NB4 (cell line): ENCODE measurements at regions not wholly inside any gene's neighbourhood (a gene's known extent, or its start where the extent isn't known, plus 50 kb on each side); places are given as distances from the start of the nearest gene placed in this dataset.

ENCODE experiments used
- MYC ChIP-seq: IDR thresholded peaks from 2 replicates; pipeline ENCODE4 v1.6.1; 2011; ENCODE audit warnings: low read depth, low read length
- POLR2A ChIP-seq: IDR thresholded peaks from 2 replicates; pipeline ENCODE4 v1.6.1; 2011; ENCODE audit warnings: mild to moderate bottlenecking; ENCODE audit not compliant: insufficient read length; ENCODE audit errors: extremely low read depth
- TF ChIP-seq, protein P1 (sequence below): IDR thresholded peaks from one replicate; pipeline ENCODE4 v1.5.1; 2012; ENCODE audit warnings: low read depth, low read length

DNA sequence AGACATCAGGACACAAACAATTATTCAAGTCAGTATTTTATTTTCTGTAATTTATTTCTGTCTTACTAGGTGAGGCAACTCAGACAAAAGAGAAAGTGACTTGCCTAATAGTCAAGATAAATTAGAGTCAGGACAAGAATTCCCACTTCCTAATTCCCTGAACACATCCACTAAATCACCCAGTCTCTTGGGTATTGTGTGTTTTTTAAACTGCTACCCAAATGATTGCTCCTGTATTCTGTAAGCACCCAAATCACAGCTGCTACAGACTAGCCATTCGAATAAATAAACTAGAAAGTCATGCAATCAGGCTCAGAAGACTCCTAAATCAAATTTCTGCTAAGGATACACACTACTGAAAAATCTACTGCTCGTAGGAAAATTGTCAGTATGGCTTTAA, 263.0 kb downstream of the DUSP6 start:
- TF ChIP-seq, protein P1, sequence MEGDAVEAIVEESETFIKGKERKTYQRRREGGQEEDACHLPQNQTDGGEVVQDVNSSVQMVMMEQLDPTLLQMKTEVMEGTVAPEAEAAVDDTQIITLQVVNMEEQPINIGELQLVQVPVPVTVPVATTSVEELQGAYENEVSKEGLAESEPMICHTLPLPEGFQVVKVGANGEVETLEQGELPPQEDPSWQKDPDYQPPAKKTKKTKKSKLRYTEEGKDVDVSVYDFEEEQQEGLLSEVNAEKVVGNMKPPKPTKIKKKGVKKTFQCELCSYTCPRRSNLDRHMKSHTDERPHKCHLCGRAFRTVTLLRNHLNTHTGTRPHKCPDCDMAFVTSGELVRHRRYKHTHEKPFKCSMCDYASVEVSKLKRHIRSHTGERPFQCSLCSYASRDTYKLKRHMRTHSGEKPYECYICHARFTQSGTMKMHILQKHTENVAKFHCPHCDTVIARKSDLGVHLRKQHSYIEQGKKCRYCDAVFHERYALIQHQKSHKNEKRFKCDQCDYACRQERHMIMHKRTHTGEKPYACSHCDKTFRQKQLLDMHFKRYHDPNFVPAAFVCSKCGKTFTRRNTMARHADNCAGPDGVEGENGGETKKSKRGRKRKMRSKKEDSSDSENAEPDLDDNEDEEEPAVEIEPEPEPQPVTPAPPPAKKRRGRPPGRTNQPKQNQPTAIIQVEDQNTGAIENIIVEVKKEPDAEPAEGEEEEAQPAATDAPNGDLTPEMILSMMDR: no peak
- no peak for TF ChIP-seq POLR2A
- TF ChIP-seq MYC: no peak
